Astrocyte of the cerebellum (primary cell): ENCODE measurements at regions not wholly inside any gene's neighbourhood (a gene's known extent, or its start where the extent isn't known, plus 50 kb on each side); places are given as distances from the start of the nearest gene placed in this dataset.

Experiments
- DNase-seq: peaks from one replicate; pipeline ENCODE4 v3.0.0-alpha.2; 2011; ENCODE audit warnings: low read depth
- H3K4me3 ChIP-seq: 2 replicates; pipeline ENCODE4 v1.5.1; 2011; ENCODE audit warnings: mild to moderate bottlenecking, low read depth, low read length, moderate library complexity
- CTCF ChIP-seq: IDR thresholded peaks from 2 replicates; pipeline ENCODE4 v1.5.1; 2012; ENCODE audit warnings: low read length, low read depth, moderate library complexity, mild to moderate bottlenecking; ENCODE audit errors: missing control alignments
- in situ Hi-C: cut with HindIII; loops from 2 replicates; pipeline ENCODE4 v1.10.0; 2017; ENCODE audit warnings: low sequenced_read_pairs

- no peak for TF ChIP-seq CTCF
- no peak overlapping the region for H3K4me3 ChIP-seq
- in situ Hi-C loops: no loop called here
- DNase-seq: no peak
Observed at GRCh38 chr16:54842743-54843423, 87.8 kb upstream of the IRX5 start.

GRCh38 chr16:54829691-54830090 lies 101.0 kb upstream of the IRX5 start:
- in situ Hi-C loops: no loop called here
- H3K4me3 ChIP-seq: no peak overlapping the region
- TF ChIP-seq CTCF: no peak
- no peak for DNase-seq

GRCh38 chr16:54822892-54823291 lies 107.8 kb upstream of the IRX5 start:
- TF ChIP-seq CTCF: no peak
- no peak for DNase-seq
- no peak overlapping the region for H3K4me3 ChIP-seq
- in situ Hi-C loops: no loop called here

GRCh38 chr16:54822492-54822891 lies 108.2 kb upstream of the IRX5 start:
- DNase-seq: no peak
- no peak for TF ChIP-seq CTCF
- in situ Hi-C loops: no loop called here
- H3K4me3 ChIP-seq: no peak overlapping the region

GRCh38 chr16:54821731-54822130 lies 108.9 kb upstream of the IRX5 start:
- in situ Hi-C loops: no loop called here

GRCh38 chr16:54817940-54818574 lies 112.6 kb upstream of the IRX5 start:
- TF ChIP-seq CTCF: no peak

More at GRCh38 chr16:54821731-54822130, 108.9 kb upstream of the IRX5 start:
- TF ChIP-seq CTCF: no peak
- H3K4me3 ChIP-seq: no peak overlapping the region
- DNase-seq: no peak

More at GRCh38 chr16:54817940-54818574, 112.6 kb upstream of the IRX5 start:
- in situ Hi-C loops: no loop called here
- H3K4me3 ChIP-seq: no peak overlapping the region
- DNase-seq: no peak
